Fibroblast of lung (primary cell): ENCODE measurements at regions not wholly inside any gene's neighbourhood (a gene's known extent, or its start where the extent isn't known, plus 50 kb on each side); places are given as distances from the start of the nearest gene placed in this dataset.

Experiments
- DNase-seq, 2 donors: peaks; one replicate each; pipeline versions ENCODE4 v3.0.0 to v3.0.0-alpha.2; 2010; ENCODE audit warnings: low read depth in 2 of 2
- H2AFZ ChIP-seq: 2 replicates; pipeline ENCODE4 v1.5.1; 2012; ENCODE audit warnings: low read length, control low read depth, inconsistent platforms
- H3K27ac ChIP-seq: 2 replicates; pipeline ENCODE4 v1.5.1; 2011; ENCODE audit warnings: low read length, control low read depth; ENCODE audit not compliant: insufficient read depth
- H3K27me3 ChIP-seq: 2 replicates; pipeline ENCODE4 v1.5.1; 2011; ENCODE audit warnings: mild to moderate bottlenecking, low read length; ENCODE audit not compliant: control insufficient read depth, insufficient read depth
- H3K36me3 ChIP-seq: 2 replicates; pipeline ENCODE4 v1.5.1; 2011; ENCODE audit warnings: low read length; ENCODE audit not compliant: control insufficient read depth, insufficient read depth
- H3K4me1 ChIP-seq: 2 replicates; pipeline ENCODE4 v1.5.1; 2011; ENCODE audit warnings: low read length; ENCODE audit not compliant: control insufficient read depth, insufficient read depth; ENCODE audit errors: extremely low read depth
- H3K4me2 ChIP-seq: 2 replicates; pipeline ENCODE4 v1.5.1; 2011; ENCODE audit warnings: low read length, control low read depth; ENCODE audit not compliant: insufficient read depth; ENCODE audit errors: extremely low read depth
- H3K4me3 ChIP-seq, 4 experiments: fragments of 200-600 bp in 1 of 4; sonication (generic) in 1 of 4; replicated peaks in 1 of 4; 2 replicates each; pipeline ENCODE4 v1.5.1; 2011 to 2016; ENCODE audit warnings: low read length in 4 of 4, low read depth in 3 of 4, mild to moderate bottlenecking in 3 of 4, control low read depth in 2 of 4, inconsistent platforms in 1 of 4, mixed read lengths in 1 of 4; ENCODE audit not compliant: insufficient read depth in 1 of 4; ENCODE audit errors: control extremely low read depth in 1 of 4
- H3K79me2 ChIP-seq: 2 replicates; pipeline ENCODE4 v1.5.1; 2012; ENCODE audit warnings: mild to moderate bottlenecking, low read length, inconsistent platforms; ENCODE audit not compliant: control insufficient read depth, insufficient read depth
- H3K9ac ChIP-seq: 2 replicates; pipeline ENCODE4 v1.5.1; 2011; ENCODE audit warnings: mild to moderate bottlenecking, low read length, control low read depth; ENCODE audit not compliant: insufficient read depth
- H3K9me3 ChIP-seq: 2 replicates; pipeline ENCODE4 v1.5.1; 2012; ENCODE audit warnings: low read depth, low read length; ENCODE audit not compliant: control insufficient read depth, insufficient read depth
- H4K20me1 ChIP-seq: 2 replicates; pipeline ENCODE4 v1.5.1; 2011; ENCODE audit warnings: low read length; ENCODE audit not compliant: control insufficient read depth, insufficient read depth; ENCODE audit errors: extremely low read depth
- CTCF ChIP-seq, 2 donors: IDR thresholded peaks in 1 of 2; conservative IDR thresholded peaks in 1 of 2; 1 replicate in 1 of 2; 2 replicates in 1 of 2; pipeline ENCODE4 v1.5.1; 2011 to 2012; ENCODE audit warnings: low read length in 2 of 2, control low read depth in 1 of 2, inconsistent platforms in 1 of 2, low read depth in 1 of 2, mild to moderate bottlenecking in 1 of 2
- EZH2 ChIP-seq: IDR thresholded peaks from 2 replicates; pipeline ENCODE4 v1.5.1; 2012; ENCODE audit warnings: low read length, control low read depth, mild to moderate bottlenecking; ENCODE audit errors: missing control alignments

DNA sequence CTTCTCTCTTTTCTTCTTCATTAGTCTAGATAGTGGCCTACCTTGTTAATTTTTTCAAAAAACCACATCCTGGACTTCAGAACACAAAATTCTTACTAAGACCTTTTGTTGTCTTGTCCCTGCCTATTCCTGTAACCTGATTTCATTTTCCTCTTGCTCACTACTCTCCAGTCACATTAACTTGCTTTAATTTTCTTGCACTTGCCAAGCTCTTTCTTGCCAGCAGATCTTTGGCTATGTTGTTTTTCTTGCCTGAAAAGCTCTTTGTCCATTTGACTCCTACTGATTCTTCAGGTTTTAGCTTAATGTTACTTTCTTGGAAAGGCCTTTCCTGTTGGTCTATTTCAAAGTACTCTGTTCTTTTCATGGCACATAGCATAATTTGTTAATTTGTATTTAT is 356.8 kb downstream of the OSTF1 start:
- Histone ChIP-seq H2AFZ (no peak overlapping the region), H3K36me3 (no peaks in the 10 kb centered on the region), H4K20me1 (no peaks in the 10 kb centered on the region), H3K27ac (no peak overlapping the region), H3K4me1 (no peaks in the 10 kb centered on the region), H3K9ac (no peak overlapping the region), H3K4me2 (no peak overlapping the region), H3K27me3 (no peaks in the 10 kb centered on the region), H3K9me3 (no peaks in the 10 kb centered on the region), H3K4me3 (no peak overlapping the region), H3K79me2 (no peaks in the 10 kb centered on the region)
- no peak for TF ChIP-seq EZH2
- no peak for TF ChIP-seq CTCF (conservative IDR thresholded peaks at IDR 0.05 in 1 of 2, IDR thresholded peaks at IDR 0.05 in 1 of 2; ENCODE audit: low read depth in 1 of 2, low read length in 2 of 2)
- DNase-seq, result no peak

GRCh38 chr9:75447281-75447680 is 359.0 kb downstream of the OSTF1 start:
- no peaks in the 10 kb centered on the region for H3K36me3 ChIP-seq
- no peak overlapping the region for H3K4me3 ChIP-seq
- no peaks in the 10 kb centered on the region for H3K27me3 ChIP-seq
- H3K4me2 ChIP-seq, result no peak overlapping the region
- no peak overlapping the region for H3K9ac ChIP-seq
- no peak overlapping the region for H2AFZ ChIP-seq
- no peak for DNase-seq
- H3K9me3 ChIP-seq, result no peaks in the 10 kb centered on the region
- H3K27ac ChIP-seq, result no peak overlapping the region
- no peaks in the 10 kb centered on the region for H4K20me1 ChIP-seq
- no peaks in the 10 kb centered on the region for H3K4me1 ChIP-seq
- H3K79me2 ChIP-seq, result no peaks in the 10 kb centered on the region
- TF ChIP-seq EZH2, result no peak
- no peak for TF ChIP-seq CTCF (conservative IDR thresholded peaks at IDR 0.05 in 1 of 2, IDR thresholded peaks at IDR 0.05 in 1 of 2; ENCODE audit: low read depth in 1 of 2, low read length in 2 of 2)

DNA sequence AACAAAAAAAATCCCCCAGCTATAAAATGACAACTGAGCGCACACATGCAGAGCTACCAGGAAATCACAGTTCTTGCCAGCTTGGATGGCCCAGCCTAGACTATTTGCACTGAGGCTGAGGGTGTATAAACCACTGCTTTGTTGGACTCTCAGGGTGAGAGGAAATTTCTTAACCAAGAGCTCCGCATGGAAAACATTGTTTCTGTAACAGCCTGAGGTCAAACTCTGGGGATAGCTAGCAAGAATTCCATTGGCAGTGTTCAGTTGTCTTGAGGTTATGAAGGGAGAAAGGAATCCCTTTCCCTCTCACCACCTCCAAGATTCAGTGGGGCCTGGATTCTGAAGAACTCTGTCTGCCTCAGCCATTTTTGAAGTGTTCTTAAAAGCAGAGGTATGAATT is 360.0 kb downstream of the OSTF1 start:
- Histone ChIP-seq H3K4me2 (no peak overlapping the region), H3K79me2 (no peaks in the 10 kb centered on the region), H3K36me3 (no peaks in the 10 kb centered on the region), H3K9me3 (no peaks in the 10 kb centered on the region), H3K4me1 (no peaks in the 10 kb centered on the region), H2AFZ (no peak overlapping the region), H4K20me1 (no peaks in the 10 kb centered on the region), H3K27me3 (no peaks in the 10 kb centered on the region), H3K9ac (no peak overlapping the region), H3K27ac (no peak overlapping the region), H3K4me3 (no peak overlapping the region)
- DNase-seq, result peak in 1 of 2 donors; percentile 34
- TF ChIP-seq CTCF (conservative IDR thresholded peaks at IDR 0.05 in 1 of 2, IDR thresholded peaks at IDR 0.05 in 1 of 2; ENCODE audit: low read depth in 1 of 2, low read length in 2 of 2), result no peak
- TF ChIP-seq EZH2, result no peak
